Transverse colon (tissue), 4 donors: ENCODE measurements at regions not wholly inside any gene's neighbourhood (a gene's known extent, or its start where the extent isn't known, plus 50 kb on each side); places are given as distances from the start of the nearest gene placed in this dataset.

Experiments used
- DNase-seq: peaks from one replicate; pipeline ENCODE4 v3.0.0-alpha.2; 2019
- H3K27ac ChIP-seq, 4 donors: fragments of 200-600 bp; sonication (generic); 2 replicates each; pipeline ENCODE4 v1.5.1; 2016 to 2018; ENCODE audit warnings: inconsistent platforms in 4 of 4
- H3K27me3 ChIP-seq: fragments of 200-600 bp; sonication (generic); 2 replicates; pipeline ENCODE4 v1.5.1; 2017; ENCODE audit warnings: inconsistent platforms
- H3K36me3 ChIP-seq, 4 donors: fragments of 200-600 bp; sonication (generic); 2 replicates each; pipeline ENCODE4 v1.5.1; 2017 to 2019; ENCODE audit warnings: inconsistent platforms in 4 of 4
- H3K4me1 ChIP-seq, 4 donors: fragments of 200-600 bp; sonication (generic); 2 replicates each; pipeline ENCODE4 v1.5.1; 2017 to 2020; ENCODE audit warnings: inconsistent platforms in 4 of 4
- H3K4me3 ChIP-seq, 4 donors: fragments of 200-600 bp; sonication (generic); 1 replicate in 1 of 4; 2 replicates in 3 of 4; pipeline versions ENCODE4 v1.5.1 to v1.6.1; 2017 to 2019; ENCODE audit warnings: inconsistent platforms in 4 of 4
- H3K9me3 ChIP-seq, 2 donors: fragments of 200-600 bp; sonication (generic); 2 replicates each; pipeline ENCODE4 v1.5.1; 2017 to 2019; ENCODE audit warnings: inconsistent platforms in 2 of 2
- CTCF ChIP-seq, 5 experiments: fragments of 200-600 bp in 3 of 5; fragments of 450-650 bp in 2 of 5; sonication (generic) in 3 of 5; IDR thresholded peaks; 1 replicate in 2 of 5; 2 replicates in 3 of 5; pipeline ENCODE4 v1.5.1; 2016 to 2017; ENCODE audit warnings: antibody characterized with exemption in 5 of 5, inconsistent platforms in 3 of 5, mild to moderate bottlenecking in 2 of 5, moderate library complexity in 1 of 5
- EP300 ChIP-seq: sonication (generic); formaldehyde crosslinking; IDR thresholded peaks from one replicate; pipeline ENCODE4 v1.6.1; 2017; ENCODE audit warnings: antibody characterized with exemption, low read depth
- POLR2A ChIP-seq: fragments of 450-650 bp; IDR thresholded peaks from one replicate; pipeline ENCODE4 v1.6.1; 2016; ENCODE audit warnings: antibody characterized with exemption, mild to moderate bottlenecking, moderate library complexity
- POLR2AphosphoS5 ChIP-seq, 3 donors: sonication (generic); formaldehyde crosslinking; IDR thresholded peaks; one replicate each; pipeline ENCODE4 v1.6.1; 2016; ENCODE audit warnings: antibody characterized with exemption in 3 of 3
- WGBS, 2 donors: methylation state at CpG; one replicate each; pipeline ENCODE4 v1.1.5; 2018; ENCODE audit warnings: low coverage in 1 of 2; 5-methylcytosine and 5-hydroxymethylcytosine counted together
- in situ Hi-C, 4 donors: fragments of 200-750 bp; cut with MboI; loops; one replicate each; pipeline versions ENCODE4 v1.15.0 to v1.15.1; 2017; ENCODE audit warnings: low sequenced_read_pairs in 3 of 4, low pct_ligation_motif_present in 1 of 4, low pct_unique_long_range_greater_than_20kb in 1 of 4
- intact Hi-C: fragments of 100-400 bp; cut with DNase I; formaldehyde crosslinking; loops from one replicate; pipeline ENCODE4 v1.15.1; 2023; ENCODE audit warnings: low total_unique reads

GRCh38 chr13:24050796-24051715, 109.5 kb upstream of the SPATA13 start:
- Histone ChIP-seq H3K36me3 (no peaks in the 10 kb centered on the region), H3K4me1 (peaks cover 5 to 21% (median 14%) of the 10 kb centered on the region in 4 donors), H3K4me3 (no peak overlapping the region), H3K27ac (peak overlapping the region in 1 of 4 donors; percentile 48), H3K9me3 (peaks cover 0 to 7% of the 10 kb centered on the region in 2 donors), H3K27me3 (no peaks in the 10 kb centered on the region)
- in situ Hi-C loops = loop anchor here in 2 of 4 donors (10.0 kb wide), 2 partner anchors 164 to 174 kb away; no protein-coding TSS in a partner anchor
- 71% methylated on average over 10 of the region's 10 CpGs; no CpG with 5 or more reads in 1 of the 2 donors for WGBS, 2 donors
- TF ChIP-seq EP300 (no peak), POLR2AphosphoS5 (IDR thresholded peaks at IDR 0.05) (no peak), POLR2A (no peak), CTCF (IDR thresholded peaks at IDR 0.05) (no peak)
- intact Hi-C loops = no loop called here
- no peak for DNase-seq

- H3K27ac ChIP-seq = peak overlapping the region; percentile 27 to 75 (median 56)
- no peaks in the 10 kb centered on the region for H3K27me3 ChIP-seq
- intact Hi-C loops = no loop called here
- peak; percentile 15 for DNase-seq
- 41 to 42% methylated on average over 6 to 17 of the region's 17 CpGs for WGBS, 2 donors
- no peaks in the 10 kb centered on the region for H3K9me3 ChIP-seq
- H3K4me3 ChIP-seq = no peak overlapping the region
- in situ Hi-C loops = loop anchor here in 2 of 4 donors (10.0 kb wide), 2 partner anchors 162 to 172 kb away; no protein-coding TSS in a partner anchor
- peaks cover 5 to 21% (median 14%) of the 10 kb centered on the region in 4 donors for H3K4me1 ChIP-seq
- TF ChIP-seq POLR2A (no peak), CTCF (IDR thresholded peaks at IDR 0.05) (no peak), POLR2AphosphoS5 (IDR thresholded peaks at IDR 0.05) (peak in 2 of 3 donors; percentile 8 to 32), EP300 (no peak)
- no peaks in the 10 kb centered on the region for H3K36me3 ChIP-seq
Measured at GRCh38 chr13:24052547-24053518, 107.7 kb upstream of the SPATA13 start.

- Histone ChIP-seq H3K27ac (peak overlapping the region; percentile 27 to 75 (median 56)), H3K4me1 (peaks cover 5 to 21% (median 14%) of the 10 kb centered on the region in 4 donors), H3K36me3 (no peaks in the 10 kb centered on the region), H3K27me3 (no peaks in the 10 kb centered on the region), H3K4me3 (no peak overlapping the region), H3K9me3 (no peaks in the 10 kb centered on the region)
- DNase-seq = peak; percentile 72
- intact Hi-C loops = no loop called here
- WGBS, 2 donors = 45 to 58% methylated on average over 4 to 9 of the region's 9 CpGs
- TF ChIP-seq POLR2A (no peak), CTCF (IDR thresholded peaks at IDR 0.05) (peak; percentile 69 to 84 (median 70)), EP300 (no peak)
- in situ Hi-C loops = loop anchor here in 2 of 4 donors (10.0 kb wide), 2 partner anchors 161 to 171 kb away; no protein-coding TSS in a partner anchor
Measured at GRCh38 chr13:24053519-24054251, 106.8 kb upstream of the SPATA13 start.
